AG04450 (cell line): ENCODE measurements at regions not wholly inside any gene's neighbourhood (a gene's known extent, or its start where the extent isn't known, plus 50 kb on each side); places are given as distances from the start of the nearest gene placed in this dataset.

Experiments used
- CTCF ChIA-PET: fragments of 300-600, 350-600 bp; formaldehyde crosslinking; extraction: SDS; loops from one replicate; lab custom pipeline; 2022; ENCODE audit warnings: antibody characterized with exemption, inconsistent platforms; lab: Charles Lee
- POLR2A ChIA-PET: fragments of 350-600 bp; formaldehyde crosslinking; extraction: SDS; loops from one replicate; lab custom pipeline; 2021; ENCODE audit warnings: antibody characterized with exemption, inconsistent platforms; lab: Yijun Ruan, JAX
- DNase-seq: peaks from one replicate; pipeline ENCODE4 v3.0.0-alpha.2; 2011; ENCODE audit warnings: low read depth, low spot score
- H3K27ac ChIP-seq: one replicate; pipeline ENCODE4 v1.5.1; 2012; ENCODE audit warnings: low read depth, low read length, control low read depth
- H3K27me3 ChIP-seq: one replicate; pipeline ENCODE4 v1.6.0; 2012; ENCODE audit warnings: low read length; ENCODE audit not compliant: control insufficient read depth, insufficient read depth
- H3K4me3 ChIP-seq: 2 replicates; pipeline ENCODE4 v1.5.1; 2011; ENCODE audit warnings: mild to moderate bottlenecking, low read depth, low read length, control low read depth
- H3K9me3 ChIP-seq: 2 replicates; pipeline ENCODE4 v1.5.1; 2012; ENCODE audit warnings: low read length; ENCODE audit not compliant: control insufficient read depth, insufficient read depth
- CTCF ChIP-seq: IDR thresholded peaks from 2 replicates; pipeline ENCODE4 v1.5.1; 2011; ENCODE audit warnings: low read depth, low read length, control low read depth, inconsistent platforms

- CTCF ChIA-PET = interaction anchor here (6.1 kb wide), 1 partner anchor 324 kb away, joined by 86 read pairs; no protein-coding TSS in a partner anchor
- no peak for TF ChIP-seq CTCF
- H3K4me3 ChIP-seq = no peak overlapping the region
- DNase-seq = no peak
- H3K27me3 ChIP-seq = no peaks in the 10 kb centered on the region
- no peak overlapping the region for H3K27ac ChIP-seq
- H3K9me3 ChIP-seq = no peaks in the 10 kb centered on the region
- POLR2A ChIA-PET = no interaction called here
Observed at GRCh38 chr4:183843248-183843671, 61.8 kb upstream of the STOX2 start.

- DNase-seq = no peak
- POLR2A ChIA-PET = no interaction called here
- Histone ChIP-seq H3K9me3 (no peaks in the 10 kb centered on the region), H3K27me3 (no peaks in the 10 kb centered on the region), H3K4me3 (no peak overlapping the region), H3K27ac (no peak overlapping the region)
- no peak for TF ChIP-seq CTCF
- CTCF ChIA-PET = no interaction called here
Observed at GRCh38 chr4:183846951-183847350, 58.2 kb upstream of the STOX2 start.

- H3K27ac ChIP-seq = no peak overlapping the region
- no peak for TF ChIP-seq CTCF
- H3K9me3 ChIP-seq = no peaks in the 10 kb centered on the region
- H3K27me3 ChIP-seq = no peaks in the 10 kb centered on the region
- no peak overlapping the region for H3K4me3 ChIP-seq
- ChIA-PET POLR2A (no interaction called here), CTCF (interaction anchor here (1.0 to 1.5 kb wide), 2 partner anchors 315 to 319 kb away, joined by 3 to 5 read pairs; no protein-coding TSS in a partner anchor)
- DNase-seq = no peak
Observed at GRCh38 chr4:183848805-183849204, 56.3 kb upstream of the STOX2 start.

GRCh38 chr4:183852910-183853547 is 52.1 kb upstream of the STOX2 start:
- no peaks in the 10 kb centered on the region for H3K9me3 ChIP-seq
- TF ChIP-seq CTCF = no peak
- no peaks in the 10 kb centered on the region for H3K27me3 ChIP-seq
- H3K27ac ChIP-seq = no peak overlapping the region
- ChIA-PET CTCF (no interaction called here), POLR2A (no interaction called here)
- H3K4me3 ChIP-seq = no peak overlapping the region
- no peak for DNase-seq

- no peak for DNase-seq
- ChIA-PET POLR2A (no interaction called here), CTCF (no interaction called here)
- H3K9me3 ChIP-seq = no peaks in the 10 kb centered on the region
- TF ChIP-seq CTCF = no peak
- no peak overlapping the region for H3K27ac ChIP-seq
- H3K4me3 ChIP-seq = no peak overlapping the region
- no peaks in the 10 kb centered on the region for H3K27me3 ChIP-seq
Observed at GRCh38 chr4:183853548-183853940, 51.6 kb upstream of the STOX2 start.
